NCI-H1930 (cell line): ENCODE measurements at regions not wholly inside any gene's neighbourhood (a gene's known extent, or its start where the extent isn't known, plus 50 kb on each side); places are given as distances from the start of the nearest gene placed in this dataset.
"Not testable (repeated sequence)": the region's sequence is repeated elsewhere in the genome, so short reads cannot be mapped to it uniquely, and the experiment has no call there.

Experiments
- DNase-seq, 2 experiments: peaks; one replicate each; lab custom pipeline; 2025; lab: John Stamatoyannopoulos, UW

GRCh38 chr10:28391283-28391682 is 88.4 kb upstream of the MPP7 start:
- DNase-seq = no peak

DNA sequence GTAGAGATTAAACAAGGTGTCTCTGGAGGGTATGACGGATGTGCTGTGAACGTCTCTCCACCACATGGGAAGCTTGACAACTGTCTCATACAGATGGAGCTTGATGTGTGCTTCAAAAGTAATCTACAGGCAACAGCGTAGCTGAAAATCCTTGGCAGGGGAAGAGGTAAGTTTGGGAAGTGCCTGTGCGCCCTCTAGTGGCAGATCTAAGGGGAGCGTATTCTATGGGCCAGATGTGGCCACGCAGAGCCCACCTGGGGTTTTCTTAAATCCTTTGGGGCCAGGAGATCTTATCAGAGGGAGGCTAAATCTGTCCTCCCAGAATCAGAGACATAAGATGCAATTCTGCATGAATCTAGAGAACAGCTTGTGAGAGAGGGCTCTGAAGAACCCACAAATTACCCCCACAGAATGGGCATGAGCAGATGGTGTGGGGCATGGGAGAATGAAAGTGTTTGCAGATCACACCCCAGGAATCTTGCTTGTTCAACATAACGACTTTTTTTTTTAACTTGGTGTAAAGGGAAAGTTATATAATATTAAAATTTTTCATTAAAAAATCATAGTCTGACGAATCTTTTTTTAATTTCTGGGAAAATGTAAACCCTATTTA is 91.2 kb upstream of the MPP7 start:
- peak in 1 of 2 experiments; percentile 23 for DNase-seq

GRCh38 chr10:28396331-28396730 is 93.5 kb upstream of the MPP7 start:
- DNase-seq = no peak

GRCh38 chr10:28397229-28397628 is 94.4 kb upstream of the MPP7 start:
- DNase-seq = no peak

GRCh38 chr10:28400176-28400575 is 97.3 kb upstream of the MPP7 start:
- no peak for DNase-seq

DNA sequence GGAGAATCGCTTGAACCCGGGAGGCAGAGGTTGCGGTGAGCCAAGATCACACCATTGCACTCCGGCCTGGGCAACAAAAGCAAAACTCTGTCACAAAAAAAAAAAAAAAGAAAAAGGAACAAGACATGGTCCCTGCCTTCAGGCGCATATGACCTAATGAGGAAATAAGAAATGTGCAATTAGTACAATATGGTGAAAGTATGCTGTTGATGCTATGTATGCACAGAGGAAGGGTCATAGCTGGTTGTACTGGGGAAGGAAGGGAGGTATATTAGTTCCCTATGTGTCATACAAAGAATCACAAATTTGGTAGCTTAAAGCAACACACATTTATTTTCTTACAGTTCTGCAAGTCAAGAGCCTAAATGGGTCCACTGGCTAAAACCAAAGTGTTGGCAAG is 97.8 kb upstream of the MPP7 start:
- DNase-seq = no peak

- not testable (repeated sequence) for DNase-seq
These were observed 99.8 kb upstream of the MPP7 start for GRCh38 chr10:28402611-28403073.

GRCh38 chr10:28403090-28403489 is 100.2 kb upstream of the MPP7 start:
- no peak for DNase-seq

- DNase-seq = no peak
These were observed 105.4 kb upstream of the MPP7 start for GRCh38 chr10:28408237-28408777.

DNA sequence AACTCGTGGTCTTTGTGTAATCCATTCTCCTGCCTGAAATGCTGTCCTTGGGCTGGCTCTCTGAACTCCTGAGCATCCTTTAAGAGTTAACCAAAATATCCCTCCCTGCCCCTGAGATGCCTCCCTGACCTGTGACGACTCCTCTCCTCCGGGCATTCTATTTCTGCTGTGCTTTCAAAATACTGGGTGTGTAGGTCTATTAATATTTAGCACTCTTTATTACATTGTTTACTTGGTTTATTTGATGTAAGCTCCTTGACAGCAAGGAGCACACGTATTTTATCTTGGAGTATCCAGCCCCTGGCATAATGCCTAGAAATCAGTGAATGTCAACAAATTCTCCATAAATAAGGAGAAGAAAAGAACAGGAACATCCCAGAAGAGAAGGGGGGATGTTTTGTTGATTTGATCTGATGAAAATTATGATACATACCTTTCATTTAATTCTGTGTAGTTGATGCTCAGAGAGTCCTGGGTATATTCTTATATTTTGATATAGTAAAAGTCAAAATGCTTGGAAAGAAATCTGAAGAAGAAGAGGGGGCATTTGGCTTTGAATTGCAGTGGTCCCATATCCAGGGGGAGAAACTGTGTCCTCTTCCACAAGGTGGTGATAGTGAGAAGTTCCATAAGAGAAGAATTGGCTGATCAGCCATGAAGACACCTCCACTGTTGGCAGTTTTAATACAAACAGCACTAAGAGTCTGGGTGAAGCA is 107.7 kb upstream of the MPP7 start:
- no peak for DNase-seq

DNA sequence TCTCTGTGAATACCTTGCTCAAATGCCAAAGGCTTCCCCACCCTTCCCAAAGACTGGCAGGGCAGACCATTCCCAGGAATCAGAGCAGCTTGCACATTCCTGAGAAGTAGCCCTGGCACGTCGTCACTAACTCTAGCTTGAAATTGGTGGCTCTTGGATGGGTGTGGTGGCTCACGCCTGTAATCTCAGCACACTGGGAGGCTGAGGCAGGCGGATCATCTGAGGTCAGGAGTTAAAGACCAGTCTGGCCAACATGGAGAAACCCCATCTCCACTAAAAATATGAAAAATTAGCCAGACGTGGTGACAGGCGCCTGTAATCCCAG is 108.2 kb upstream of the MPP7 start:
- DNase-seq = no peak

DNA sequence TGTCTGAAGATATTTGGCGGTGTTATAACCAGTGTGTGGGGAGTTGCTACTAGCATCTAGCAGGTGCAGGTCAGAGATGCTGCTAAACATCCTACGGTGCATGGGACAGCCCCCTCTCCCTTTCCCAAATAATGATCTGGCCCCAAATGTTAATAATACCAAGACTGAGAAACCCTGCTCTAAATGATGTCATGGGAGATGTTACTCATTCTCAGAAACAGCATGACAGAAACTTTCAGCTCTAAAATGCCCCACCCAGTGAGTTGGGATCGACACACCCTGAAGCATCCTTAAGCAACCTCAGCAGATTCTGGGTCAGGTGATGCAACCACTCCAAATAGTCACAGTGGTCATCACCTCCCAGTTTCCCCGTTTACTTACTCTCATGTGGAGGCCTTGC is 108.8 kb upstream of the MPP7 start:
- no peak for DNase-seq

- no peak for DNase-seq
These were observed 114.8 kb upstream of the WAC start for GRCh38 chr10:28418069-28418468.

DNA sequence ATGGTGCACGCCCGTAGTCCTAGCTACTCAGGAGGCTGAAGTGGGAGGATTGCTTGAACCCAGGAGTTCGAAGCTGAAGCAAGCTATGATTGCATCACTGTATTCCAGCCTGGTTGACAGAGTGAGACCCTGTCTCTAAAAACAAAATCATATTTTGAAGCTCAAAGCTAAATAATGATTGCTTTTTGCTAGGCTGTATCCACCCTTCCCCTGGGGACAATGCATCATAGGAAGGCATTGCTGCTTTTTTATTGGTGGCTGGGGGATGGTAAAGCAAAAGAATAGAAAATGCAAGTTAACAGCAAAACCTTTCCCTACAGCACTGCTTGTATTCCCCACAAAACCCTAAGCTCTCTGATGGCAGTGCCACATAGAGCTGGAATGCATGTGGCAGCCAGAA is 107.5 kb upstream of the WAC start:
- DNase-seq = no peak

DNA sequence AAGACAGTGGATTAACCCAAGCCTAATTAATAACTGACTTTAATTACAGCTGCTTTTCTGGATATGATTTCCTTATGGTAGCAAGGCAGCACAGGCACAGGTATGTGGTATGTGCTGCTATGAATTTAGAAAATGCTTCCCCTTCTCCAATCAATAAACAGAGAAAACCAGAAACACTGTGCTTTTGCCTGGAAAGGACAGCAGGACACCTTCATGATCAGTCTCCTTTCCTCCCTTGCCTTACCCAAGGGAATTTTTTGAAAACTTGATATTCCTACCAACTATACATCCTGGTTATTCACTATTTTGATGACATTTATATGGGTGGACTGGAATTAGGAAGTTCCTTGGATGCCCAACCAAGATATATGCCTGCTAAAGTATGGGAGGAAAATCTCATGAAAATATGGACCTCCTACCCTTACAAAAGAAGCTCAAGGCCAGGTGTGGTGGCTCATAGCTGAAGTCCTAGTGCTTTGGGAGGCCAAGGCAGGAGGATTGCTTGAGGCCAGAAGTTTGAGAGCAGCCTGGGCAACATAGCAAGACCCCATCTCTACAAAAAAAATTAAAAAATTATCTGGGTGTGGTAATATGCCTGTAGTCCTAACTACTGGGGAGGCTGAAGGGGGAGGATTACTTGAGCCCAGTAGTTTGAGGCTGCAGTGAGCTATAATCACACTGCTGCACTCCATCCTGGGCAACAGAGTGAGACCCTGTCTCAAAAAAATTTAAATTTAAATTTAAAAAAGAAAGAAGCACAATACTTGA is 106.3 kb upstream of the WAC start:
- DNase-seq = no peak

DNA sequence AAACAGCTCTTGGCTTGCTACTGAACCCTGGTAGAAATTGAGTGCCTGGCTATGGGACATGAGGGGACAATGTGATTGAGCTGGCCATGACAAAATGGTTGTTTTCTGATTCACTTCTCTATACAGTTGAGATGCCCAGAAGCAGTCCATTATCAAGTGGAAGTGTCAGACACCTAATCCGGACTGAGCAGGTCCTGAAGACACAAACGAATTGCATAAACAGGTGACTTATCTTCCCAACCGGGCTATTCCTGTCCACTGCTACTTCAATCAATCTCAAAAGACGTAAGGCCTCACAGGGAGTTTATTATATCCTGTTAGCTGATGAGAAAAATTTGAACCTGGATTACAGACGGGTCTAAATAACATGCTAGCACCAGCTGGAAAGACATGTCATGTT is 105.5 kb upstream of the WAC start:
- DNase-seq = no peak

GRCh38 chr10:28429045-28429444 is 103.9 kb upstream of the WAC start:
- DNase-seq = no peak

DNA sequence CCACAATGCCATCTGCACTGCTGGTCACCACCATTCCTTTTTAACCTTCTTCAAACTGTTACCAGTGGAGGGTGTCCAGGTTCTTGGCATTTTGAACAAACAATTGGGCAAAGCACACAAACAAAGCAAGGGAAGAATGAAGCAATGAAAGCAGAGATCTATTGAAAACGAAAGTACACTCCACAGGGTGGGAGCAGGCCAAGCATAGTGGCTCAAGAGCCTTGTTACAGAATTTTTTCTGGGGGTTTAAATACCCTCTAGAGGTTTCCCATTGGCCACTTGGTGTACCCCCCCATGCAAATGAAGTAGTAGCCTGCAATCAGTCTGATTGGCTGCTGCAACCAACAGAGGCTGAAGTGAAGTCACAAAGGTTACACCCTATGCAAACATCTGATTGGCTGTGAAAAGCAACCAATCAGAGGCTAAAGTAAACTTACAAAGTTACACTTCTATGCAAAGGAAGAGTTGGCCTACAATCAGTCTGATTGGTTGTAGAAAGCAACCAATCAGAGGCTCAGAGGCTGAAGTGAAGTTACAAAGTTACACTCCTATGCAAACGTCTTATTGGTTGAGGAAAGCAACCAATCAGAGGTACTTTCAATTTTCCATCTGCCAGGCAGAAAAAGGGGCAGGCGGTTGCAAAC is 103.2 kb upstream of the WAC start:
- DNase-seq = no peak

- DNase-seq = no peak
These were observed 101.8 kb upstream of the WAC start for GRCh38 chr10:28431139-28431538.

GRCh38 chr10:28432210-28432676 is 100.7 kb upstream of the WAC start:
- DNase-seq = peak; percentile 1 to 10

DNA sequence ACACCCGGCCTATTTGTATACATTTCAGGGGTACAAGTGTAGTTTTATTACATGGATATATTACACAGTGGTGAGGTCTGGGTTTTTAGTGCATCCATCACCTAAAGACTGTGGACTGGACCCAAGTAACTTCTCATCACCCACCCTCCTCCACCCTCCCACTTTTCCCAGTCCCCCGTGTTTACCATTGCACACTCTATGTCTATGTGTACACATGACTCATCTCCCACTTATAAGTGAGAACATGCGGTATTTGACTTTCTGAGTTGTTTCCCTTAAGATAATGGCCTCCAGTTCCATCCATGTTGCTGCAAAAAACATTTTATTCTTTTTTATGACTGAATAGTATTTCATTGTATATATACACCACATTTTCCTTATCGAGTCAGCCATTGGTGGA is 98.9 kb upstream of the WAC start:
- no peak for DNase-seq

- DNase-seq = no peak
These were observed 90.5 kb upstream of the WAC start for GRCh38 chr10:28442403-28442802.
